ENCODE measurements at regions not wholly inside any gene's neighbourhood (a gene's known extent, or its start where the extent isn't known, plus 50 kb on each side); places are given as distances from the start of the nearest gene placed in this dataset.

DNA sequence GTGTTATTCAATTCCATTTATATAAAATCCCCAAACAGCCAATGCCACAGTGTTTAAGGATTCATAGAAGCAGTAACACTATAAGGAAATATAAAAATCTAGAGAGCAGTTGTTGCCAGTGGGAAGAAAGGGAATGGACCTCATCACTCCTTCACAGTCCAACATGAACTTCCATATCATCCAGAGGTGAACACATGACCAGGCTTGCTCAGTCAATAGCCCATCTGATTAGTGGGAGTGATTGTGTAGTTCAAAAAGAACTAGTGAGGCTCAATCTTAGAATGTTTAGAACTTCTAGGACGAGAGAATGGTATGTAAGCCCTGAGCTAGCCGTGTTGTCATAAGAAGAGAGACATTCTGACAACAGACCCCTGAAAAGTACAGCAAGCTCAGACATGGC is 314.1 kb downstream of the LIG4 start:
- Histone ChIP-seq H3K4ac (ENCODE audit: low read depth in 1 of 2, low read length in 2 of 2) (no peak overlapping the region), H3K9me3 (ENCODE audit: control insufficient read depth, low read length) (peaks cover 5% of the 10 kb centered on the region), H2BK15ac (ENCODE audit: low read depth, poor library complexity, severe bottlenecking) (no peak overlapping the region), H3K4me1 (ENCODE audit: control insufficient read depth, insufficient read depth, low read depth, low read length) (no peaks in the 10 kb centered on the region), H3K23ac (ENCODE audit: low read length in 2 of 2) (no peak overlapping the region), H3K27me3 (ENCODE audit: control insufficient read depth in 1 of 2, insufficient read depth in 1 of 2, low read length in 2 of 2) (no peaks in the 10 kb centered on the region), H3K9ac (ENCODE audit: low read length) (no peak overlapping the region), H2AK5ac (ENCODE audit: low read length, severe bottlenecking) (no peak overlapping the region), H4K8ac (ENCODE audit: low read length) (no peak overlapping the region), H3K27ac (ENCODE audit: low read length, poor library complexity, severe bottlenecking) (no peak overlapping the region), H3K79me1 (replicated peaks; ENCODE audit: low read length, poor library complexity, severe bottlenecking) (no peaks in the 10 kb centered on the region), H2BK5ac (ENCODE audit: low read depth, low read length, poor library complexity, severe bottlenecking) (no peak overlapping the region), H4K91ac (ENCODE audit: low read length) (no peak overlapping the region), H3K18ac (ENCODE audit: low read depth in 1 of 2, low read length in 2 of 2) (no peak overlapping the region), H2BK12ac (ENCODE audit: low read length in 2 of 2) (no peak overlapping the region), H3K4me2 (ENCODE audit: low read length, poor library complexity, severe bottlenecking) (no peak overlapping the region), H2BK120ac (ENCODE audit: low read depth, low read length) (no peak overlapping the region), H3K4me3 (ENCODE audit: insufficient read depth in 1 of 2, low read depth in 1 of 2, low read length in 2 of 2) (no peak overlapping the region), H3K14ac (ENCODE audit: low read length in 2 of 2) (no peak overlapping the region), H3K36me3 (ENCODE audit: control insufficient read depth in 1 of 2, insufficient read depth in 2 of 2, low read depth in 1 of 2, low read length in 2 of 2) (no peaks in the 10 kb centered on the region), H2AFZ (ENCODE audit: low read depth, low read length) (no peak overlapping the region)
- no peak for DNase-seq
- WGBS, result 75% methylated on average over 2 of the region's 2 CpGs

DNA sequence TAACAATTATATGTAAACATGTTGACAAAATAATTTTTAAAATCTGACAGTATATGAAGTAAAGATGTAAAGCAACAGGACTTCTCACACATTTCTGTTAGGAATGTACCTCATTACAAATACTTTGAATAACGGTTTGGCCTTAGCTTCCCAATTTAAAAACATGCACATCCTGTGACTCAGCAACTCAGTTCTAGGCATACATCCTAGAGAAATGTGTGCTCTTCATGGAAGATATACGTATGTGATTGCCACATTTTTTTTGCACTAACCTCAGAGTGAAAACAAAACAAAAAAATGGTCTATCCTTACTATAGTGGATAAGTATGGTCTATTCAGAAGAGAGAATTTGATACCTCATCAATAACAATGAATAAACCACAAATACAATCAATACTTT is 314.6 kb downstream of the LIG4 start:
- Histone ChIP-seq H2AK5ac (ENCODE audit: low read length, severe bottlenecking) (no peak overlapping the region), H3K4ac (ENCODE audit: low read depth in 1 of 2, low read length in 2 of 2) (no peak overlapping the region), H3K27ac (ENCODE audit: low read length, poor library complexity, severe bottlenecking) (no peak overlapping the region), H2BK120ac (ENCODE audit: low read depth, low read length) (no peak overlapping the region), H3K14ac (ENCODE audit: low read length in 2 of 2) (no peak overlapping the region), H3K9ac (ENCODE audit: low read length) (no peak overlapping the region), H2BK5ac (ENCODE audit: low read depth, low read length, poor library complexity, severe bottlenecking) (no peak overlapping the region), H3K4me2 (ENCODE audit: low read length, poor library complexity, severe bottlenecking) (no peak overlapping the region), H3K36me3 (ENCODE audit: control insufficient read depth in 1 of 2, insufficient read depth in 2 of 2, low read depth in 1 of 2, low read length in 2 of 2) (no peaks in the 10 kb centered on the region), H2BK15ac (ENCODE audit: low read depth, poor library complexity, severe bottlenecking) (no peak overlapping the region), H3K4me3 (ENCODE audit: insufficient read depth in 1 of 2, low read depth in 1 of 2, low read length in 2 of 2) (no peak overlapping the region), H3K23ac (ENCODE audit: low read length in 2 of 2) (no peak overlapping the region), H3K4me1 (ENCODE audit: control insufficient read depth, insufficient read depth, low read depth, low read length) (no peaks in the 10 kb centered on the region), H2BK12ac (ENCODE audit: low read length in 2 of 2) (no peak overlapping the region), H3K27me3 (ENCODE audit: control insufficient read depth in 1 of 2, insufficient read depth in 1 of 2, low read length in 2 of 2) (no peaks in the 10 kb centered on the region), H3K79me1 (replicated peaks; ENCODE audit: low read length, poor library complexity, severe bottlenecking) (no peaks in the 10 kb centered on the region), H4K91ac (ENCODE audit: low read length) (no peak overlapping the region), H2AFZ (ENCODE audit: low read depth, low read length) (no peak overlapping the region), H3K18ac (ENCODE audit: low read depth in 1 of 2, low read length in 2 of 2) (no peak overlapping the region), H3K9me3 (ENCODE audit: control insufficient read depth, low read length) (peaks cover 5% of the 10 kb centered on the region), H4K8ac (ENCODE audit: low read length) (no peak overlapping the region)
- peak; percentile 47 for DNase-seq
- whole genome bisulfite sequencing, result 14% methylated on average over 1 of the region's 2 CpGs

DNA sequence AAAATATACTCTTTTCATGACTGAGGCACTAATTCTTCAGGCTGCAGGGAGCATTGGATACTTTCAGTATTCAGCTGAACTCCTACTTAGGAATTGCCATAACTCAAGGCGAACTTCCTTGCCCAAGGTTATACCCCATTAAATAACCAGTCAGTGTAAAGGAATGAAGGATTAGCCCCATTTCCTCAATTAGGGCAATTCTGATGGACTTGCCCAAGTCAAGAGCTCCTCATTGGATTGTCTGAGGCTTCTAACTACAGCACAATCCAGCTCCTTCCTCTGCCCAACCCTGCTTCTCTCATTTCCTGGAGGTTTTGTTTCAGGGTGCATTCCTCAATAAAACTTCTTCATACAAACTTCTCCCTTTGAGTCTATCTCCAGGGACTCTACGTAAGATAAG is 329.2 kb downstream of the LIG4 start:
- Histone ChIP-seq H3K79me1 (replicated peaks; ENCODE audit: low read length, poor library complexity, severe bottlenecking) (no peaks in the 10 kb centered on the region), H3K4ac (ENCODE audit: low read depth in 1 of 2, low read length in 2 of 2) (no peak overlapping the region), H3K18ac (ENCODE audit: low read depth in 1 of 2, low read length in 2 of 2) (no peak overlapping the region), H4K8ac (ENCODE audit: low read length) (no peak overlapping the region), H2BK5ac (ENCODE audit: low read depth, low read length, poor library complexity, severe bottlenecking) (no peak overlapping the region), H2AFZ (ENCODE audit: low read depth, low read length) (no peak overlapping the region), H3K4me3 (ENCODE audit: insufficient read depth in 1 of 2, low read depth in 1 of 2, low read length in 2 of 2) (no peak overlapping the region), H3K27me3 (ENCODE audit: control insufficient read depth in 1 of 2, insufficient read depth in 1 of 2, low read length in 2 of 2) (no peaks in the 10 kb centered on the region), H3K4me2 (ENCODE audit: low read length, poor library complexity, severe bottlenecking) (no peak overlapping the region), H3K36me3 (ENCODE audit: control insufficient read depth in 1 of 2, insufficient read depth in 2 of 2, low read depth in 1 of 2, low read length in 2 of 2) (no peaks in the 10 kb centered on the region), H3K9ac (ENCODE audit: low read length) (no peak overlapping the region), H2BK120ac (ENCODE audit: low read depth, low read length) (no peak overlapping the region), H2AK5ac (ENCODE audit: low read length, severe bottlenecking) (no peak overlapping the region), H3K27ac (ENCODE audit: low read length, poor library complexity, severe bottlenecking) (no peak overlapping the region), H3K23ac (ENCODE audit: low read length in 2 of 2) (no peak overlapping the region), H3K4me1 (ENCODE audit: control insufficient read depth, insufficient read depth, low read depth, low read length) (no peaks in the 10 kb centered on the region), H2BK12ac (ENCODE audit: low read length in 2 of 2) (no peak overlapping the region), H2BK15ac (ENCODE audit: low read depth, poor library complexity, severe bottlenecking) (no peak overlapping the region), H3K14ac (ENCODE audit: low read length in 2 of 2) (no peak overlapping the region), H4K91ac (ENCODE audit: low read length) (no peak overlapping the region), H3K9me3 (ENCODE audit: control insufficient read depth, low read length) (no peaks in the 10 kb centered on the region)
- DNase-seq, result no peak
- 87% methylated on average over 2 of the region's 2 CpGs for WGBS

DNA sequence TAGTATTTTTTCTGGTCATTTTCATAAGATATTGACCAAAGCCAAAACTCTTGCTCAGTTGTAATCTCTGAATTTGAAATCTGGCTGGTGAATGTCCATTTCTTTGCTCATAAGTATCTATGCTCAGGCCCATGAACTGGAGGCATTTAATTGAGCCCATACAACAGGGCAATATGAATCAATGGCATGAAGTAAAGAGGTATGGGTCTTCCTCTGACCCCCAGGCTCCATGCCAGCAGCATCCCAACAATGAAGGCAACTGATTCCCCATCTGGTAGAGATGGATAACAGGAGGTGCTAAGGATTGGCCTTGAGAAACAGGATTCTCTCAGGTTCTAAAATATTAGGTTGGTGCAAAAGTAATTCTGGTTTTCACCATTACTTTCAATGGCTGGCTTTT is 330.8 kb downstream of the LIG4 start:
- Histone ChIP-seq H3K14ac (ENCODE audit: low read length in 2 of 2) (no peak overlapping the region), H2BK15ac (ENCODE audit: low read depth, poor library complexity, severe bottlenecking) (no peak overlapping the region), H4K91ac (ENCODE audit: low read length) (no peak overlapping the region), H2BK120ac (ENCODE audit: low read depth, low read length) (no peak overlapping the region), H2BK12ac (ENCODE audit: low read length in 2 of 2) (no peak overlapping the region), H2BK5ac (ENCODE audit: low read depth, low read length, poor library complexity, severe bottlenecking) (no peak overlapping the region), H3K23ac (ENCODE audit: low read length in 2 of 2) (no peak overlapping the region), H3K4me1 (ENCODE audit: control insufficient read depth, insufficient read depth, low read depth, low read length) (no peaks in the 10 kb centered on the region), H3K18ac (ENCODE audit: low read depth in 1 of 2, low read length in 2 of 2) (no peak overlapping the region), H3K27ac (ENCODE audit: low read length, poor library complexity, severe bottlenecking) (no peak overlapping the region), H3K9ac (ENCODE audit: low read length) (no peak overlapping the region), H2AK5ac (ENCODE audit: low read length, severe bottlenecking) (peak overlapping the region; percentile 2), H3K36me3 (ENCODE audit: control insufficient read depth in 1 of 2, insufficient read depth in 2 of 2, low read depth in 1 of 2, low read length in 2 of 2) (no peaks in the 10 kb centered on the region), H3K4me2 (ENCODE audit: low read length, poor library complexity, severe bottlenecking) (no peak overlapping the region), H3K79me1 (replicated peaks; ENCODE audit: low read length, poor library complexity, severe bottlenecking) (no peaks in the 10 kb centered on the region), H3K27me3 (ENCODE audit: control insufficient read depth in 1 of 2, insufficient read depth in 1 of 2, low read length in 2 of 2) (no peaks in the 10 kb centered on the region), H2AFZ (ENCODE audit: low read depth, low read length) (no peak overlapping the region), H3K9me3 (ENCODE audit: control insufficient read depth, low read length) (no peaks in the 10 kb centered on the region), H4K8ac (ENCODE audit: low read length) (no peak overlapping the region), H3K4ac (ENCODE audit: low read depth in 1 of 2, low read length in 2 of 2) (no peak overlapping the region), H3K4me3 (ENCODE audit: insufficient read depth in 1 of 2, low read depth in 1 of 2, low read length in 2 of 2) (no peak overlapping the region)
- no peak for DNase-seq

Measured in mesenchymal stem cell (in vitro differentiated cells and primary cell).